ENCODE measurements at regions not wholly inside any gene's neighbourhood (a gene's known extent, or its start where the extent isn't known, plus 50 kb on each side); places are given as distances from the start of the nearest gene placed in this dataset.

- no peak for DNase-seq
Observed at GRCh38 chr6:126419901-126420300, 80.0 kb downstream of the CENPW start.

- no peak for DNase-seq
Observed at GRCh38 chr6:126422912-126423311, 83.0 kb downstream of the CENPW start.

GRCh38 chr6:126427713-126428112 is 87.8 kb downstream of the CENPW start:
- DNase-seq: no peak

GRCh38 chr6:126429866-126430265 is 90.0 kb downstream of the CENPW start:
- DNase-seq: no peak

- DNase-seq: no peak
Observed at GRCh38 chr6:126432564-126432963, 92.6 kb downstream of the CENPW start.

GRCh38 chr6:126433927-126434326 is 94.0 kb downstream of the CENPW start:
- no peak for DNase-seq

GRCh38 chr6:126437205-126437604 is 97.3 kb downstream of the CENPW start:
- no peak for DNase-seq

GRCh38 chr6:126439040-126439439 is 99.1 kb downstream of the CENPW start:
- DNase-seq: no peak

- no peak for DNase-seq
Observed at GRCh38 chr6:126440923-126441322, 101.0 kb downstream of the CENPW start.

GRCh38 chr6:126444659-126445273 is 104.9 kb downstream of the CENPW start:
- DNase-seq: peak; percentile 23

GRCh38 chr6:126446248-126446647 is 106.3 kb downstream of the CENPW start:
- no peak for DNase-seq

GRCh38 chr6:126447367-126447766 is 107.5 kb downstream of the CENPW start:
- no peak for DNase-seq

- no peak for DNase-seq
Observed at GRCh38 chr6:126461045-126461444, 121.1 kb downstream of the CENPW start.

GRCh38 chr6:126464245-126464644 is 124.3 kb downstream of the CENPW start:
- DNase-seq: no peak

GRCh38 chr6:126475449-126475848 is 135.5 kb downstream of the CENPW start:
- no peak for DNase-seq

GRCh38 chr6:126477678-126478077 is 137.8 kb downstream of the CENPW start:
- DNase-seq: no peak

- no peak for DNase-seq
Observed at GRCh38 chr6:126480268-126480667, 140.4 kb downstream of the CENPW start.

- DNase-seq: no peak
Observed at GRCh38 chr6:126481319-126481718, 141.4 kb downstream of the CENPW start.

GRCh38 chr6:126504792-126505191 is 164.9 kb downstream of the CENPW start:
- no peak for DNase-seq

- DNase-seq: no peak
Observed at GRCh38 chr6:126513198-126513597, 173.3 kb downstream of the CENPW start.

GRCh38 chr6:126516411-126516810 is 176.5 kb downstream of the CENPW start:
- DNase-seq: no peak

- no peak for DNase-seq
Observed at GRCh38 chr6:126524811-126525326, 185.0 kb downstream of the CENPW start.

- DNase-seq: no peak
Observed at GRCh38 chr6:126526547-126526946, 186.6 kb downstream of the CENPW start.

- no peak for DNase-seq
Observed at GRCh38 chr6:126526996-126527606, 187.2 kb downstream of the CENPW start.

Data from fibroblast of skin of right biceps (primary cell).